HG02943 (cell line): ENCODE measurements at regions not wholly inside any gene's neighbourhood (a gene's known extent, or its start where the extent isn't known, plus 50 kb on each side); places are given as distances from the start of the nearest gene placed in this dataset.
"Not testable (repeated sequence)": the region's sequence is repeated elsewhere in the genome, so short reads cannot be mapped to it uniquely, and the experiment has no call there.

Experiments
- ATAC-seq: cut with Tn5 transposase; IDR thresholded peaks from one replicate; pipeline ENCODE4 v1.9.1; 2021; ENCODE audit warnings: mild to moderate bottlenecking, low read depth, moderate library complexity; ENCODE audit not compliant: unreplicated experiment

- ATAC-seq, result peak; percentile 88
Observed at GRCh38 chr3:106068795-106069194, 200.0 kb upstream of the CBLB start.

- ATAC-seq, result no peak
Observed at GRCh38 chr3:106070187-106070586, 201.4 kb upstream of the CBLB start.

GRCh38 chr3:106071306-106071705 lies 202.5 kb upstream of the CBLB start:
- no peak for ATAC-seq

- not testable (repeated sequence) for ATAC-seq
Observed at GRCh38 chr3:106072596-106072995, 203.8 kb upstream of the CBLB start.

GRCh38 chr3:106073806-106074205 lies 205.0 kb upstream of the CBLB start:
- ATAC-seq, result not testable (repeated sequence)

- ATAC-seq, result not testable (repeated sequence)
Observed at GRCh38 chr3:106075731-106076130, 206.9 kb upstream of the CBLB start.

- no peak for ATAC-seq
Observed at GRCh38 chr3:106078635-106079034, 209.8 kb upstream of the CBLB start.

GRCh38 chr3:106082616-106083015 lies 213.8 kb upstream of the CBLB start:
- ATAC-seq, result no peak

GRCh38 chr3:106083207-106083606 lies 214.4 kb upstream of the CBLB start:
- no peak for ATAC-seq

- no peak for ATAC-seq
Observed at GRCh38 chr3:106083854-106084253, 215.0 kb upstream of the CBLB start.

- no peak for ATAC-seq
Observed at GRCh38 chr3:106086038-106086437, 217.2 kb upstream of the CBLB start.

- no peak for ATAC-seq
Observed at GRCh38 chr3:106086636-106087035, 217.8 kb upstream of the CBLB start.

GRCh38 chr3:106088304-106088703 lies 219.5 kb upstream of the CBLB start:
- ATAC-seq, result no peak

- ATAC-seq, result no peak
Observed at GRCh38 chr3:106088899-106089298, 220.1 kb upstream of the CBLB start.

GRCh38 chr3:106089806-106090205 lies 221.0 kb upstream of the CBLB start:
- no peak for ATAC-seq

GRCh38 chr3:106092792-106093191 lies 224.0 kb upstream of the CBLB start:
- ATAC-seq, result no peak

GRCh38 chr3:106093616-106094015 lies 224.8 kb upstream of the CBLB start:
- no peak for ATAC-seq

- ATAC-seq, result no peak
Observed at GRCh38 chr3:106097817-106098435, 229.1 kb upstream of the CBLB start.

- no peak for ATAC-seq
Observed at GRCh38 chr3:106103383-106103782, 234.6 kb upstream of the CBLB start.

- no peak for ATAC-seq
Observed at GRCh38 chr3:106104078-106104477, 235.3 kb upstream of the CBLB start.

- ATAC-seq, result no peak
Observed at GRCh38 chr3:106108925-106109324, 240.1 kb upstream of the CBLB start.

GRCh38 chr3:106112561-106112960 lies 243.7 kb upstream of the CBLB start:
- not testable (repeated sequence) for ATAC-seq

- no peak for ATAC-seq
Observed at GRCh38 chr3:106113747-106114146, 244.9 kb upstream of the CBLB start.
